ENCODE measurements at regions not wholly inside any gene's neighbourhood (a gene's known extent, or its start where the extent isn't known, plus 50 kb on each side); places are given as distances from the start of the nearest gene placed in this dataset.
A peak's percentile ranks its signal among the peaks of the same experiment; 100 is the strongest.

DNA sequence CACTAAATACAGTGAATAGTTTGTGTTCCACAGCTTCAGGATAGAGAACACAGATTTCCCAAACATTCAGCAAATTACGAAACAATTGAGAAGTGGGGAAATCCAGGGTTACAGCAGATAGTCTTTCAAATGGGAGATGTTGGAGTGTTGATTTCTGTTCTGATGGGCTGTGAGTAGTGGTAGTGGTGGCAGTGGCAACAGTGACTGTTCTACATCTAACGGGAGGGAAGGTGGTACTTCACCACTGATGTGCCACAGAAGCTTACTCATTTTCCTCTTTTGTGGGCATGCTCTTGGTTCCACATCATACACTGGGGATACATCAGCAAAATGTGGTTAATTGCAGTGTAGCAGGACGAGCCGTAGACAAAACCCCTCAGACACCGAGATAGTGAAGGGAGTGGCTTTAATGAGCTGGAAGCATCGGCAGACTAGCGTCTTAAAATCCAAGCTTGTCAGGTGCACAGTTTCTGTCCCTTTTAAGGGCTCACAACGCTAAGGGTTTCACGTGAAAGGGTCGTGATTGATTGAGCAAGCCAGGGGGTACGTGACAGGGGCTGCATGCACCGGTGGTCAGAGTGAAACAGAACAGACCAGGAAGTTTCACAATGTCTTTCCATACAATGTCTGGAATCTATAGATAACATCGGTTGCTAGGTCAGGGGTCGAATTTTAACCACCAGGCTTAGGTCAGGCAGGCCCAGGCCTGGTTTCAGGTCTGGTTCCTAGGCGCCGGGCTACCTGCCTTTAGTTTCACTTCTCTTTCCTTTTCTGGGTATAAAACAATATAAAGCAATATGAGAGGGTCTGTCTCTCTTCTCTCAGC lies 330.6 kb upstream of the FBXO33 start (continued):
- TF ChIP-seq, protein P1, sequence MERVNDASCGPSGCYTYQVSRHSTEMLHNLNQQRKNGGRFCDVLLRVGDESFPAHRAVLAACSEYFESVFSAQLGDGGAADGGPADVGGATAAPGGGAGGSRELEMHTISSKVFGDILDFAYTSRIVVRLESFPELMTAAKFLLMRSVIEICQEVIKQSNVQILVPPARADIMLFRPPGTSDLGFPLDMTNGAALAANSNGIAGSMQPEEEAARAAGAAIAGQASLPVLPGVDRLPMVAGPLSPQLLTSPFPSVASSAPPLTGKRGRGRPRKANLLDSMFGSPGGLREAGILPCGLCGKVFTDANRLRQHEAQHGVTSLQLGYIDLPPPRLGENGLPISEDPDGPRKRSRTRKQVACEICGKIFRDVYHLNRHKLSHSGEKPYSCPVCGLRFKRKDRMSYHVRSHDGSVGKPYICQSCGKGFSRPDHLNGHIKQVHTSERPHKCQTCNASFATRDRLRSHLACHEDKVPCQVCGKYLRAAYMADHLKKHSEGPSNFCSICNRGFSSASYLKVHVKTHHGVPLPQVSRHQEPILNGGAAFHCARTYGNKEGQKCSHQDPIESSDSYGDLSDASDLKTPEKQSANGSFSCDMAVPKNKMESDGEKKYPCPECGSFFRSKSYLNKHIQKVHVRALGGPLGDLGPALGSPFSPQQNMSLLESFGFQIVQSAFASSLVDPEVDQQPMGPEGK (CRISPR knock-in tag; IDR thresholded peaks at IDR 0.05): peak; percentile 52; the same call in 1 of the 2 replicates
- TF ChIP-seq, protein P2, sequence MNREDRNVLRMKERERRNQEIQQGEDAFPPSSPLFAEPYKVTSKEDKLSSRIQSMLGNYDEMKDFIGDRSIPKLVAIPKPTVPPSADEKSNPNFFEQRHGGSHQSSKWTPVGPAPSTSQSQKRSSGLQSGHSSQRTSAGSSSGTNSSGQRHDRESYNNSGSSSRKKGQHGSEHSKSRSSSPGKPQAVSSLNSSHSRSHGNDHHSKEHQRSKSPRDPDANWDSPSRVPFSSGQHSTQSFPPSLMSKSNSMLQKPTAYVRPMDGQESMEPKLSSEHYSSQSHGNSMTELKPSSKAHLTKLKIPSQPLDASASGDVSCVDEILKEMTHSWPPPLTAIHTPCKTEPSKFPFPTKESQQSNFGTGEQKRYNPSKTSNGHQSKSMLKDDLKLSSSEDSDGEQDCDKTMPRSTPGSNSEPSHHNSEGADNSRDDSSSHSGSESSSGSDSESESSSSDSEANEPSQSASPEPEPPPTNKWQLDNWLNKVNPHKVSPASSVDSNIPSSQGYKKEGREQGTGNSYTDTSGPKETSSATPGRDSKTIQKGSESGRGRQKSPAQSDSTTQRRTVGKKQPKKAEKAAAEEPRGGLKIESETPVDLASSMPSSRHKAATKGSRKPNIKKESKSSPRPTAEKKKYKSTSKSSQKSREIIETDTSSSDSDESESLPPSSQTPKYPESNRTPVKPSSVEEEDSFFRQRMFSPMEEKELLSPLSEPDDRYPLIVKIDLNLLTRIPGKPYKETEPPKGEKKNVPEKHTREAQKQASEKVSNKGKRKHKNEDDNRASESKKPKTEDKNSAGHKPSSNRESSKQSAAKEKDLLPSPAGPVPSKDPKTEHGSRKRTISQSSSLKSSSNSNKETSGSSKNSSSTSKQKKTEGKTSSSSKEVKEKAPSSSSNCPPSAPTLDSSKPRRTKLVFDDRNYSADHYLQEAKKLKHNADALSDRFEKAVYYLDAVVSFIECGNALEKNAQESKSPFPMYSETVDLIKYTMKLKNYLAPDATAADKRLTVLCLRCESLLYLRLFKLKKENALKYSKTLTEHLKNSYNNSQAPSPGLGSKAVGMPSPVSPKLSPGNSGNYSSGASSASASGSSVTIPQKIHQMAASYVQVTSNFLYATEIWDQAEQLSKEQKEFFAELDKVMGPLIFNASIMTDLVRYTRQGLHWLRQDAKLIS (CRISPR knock-in tag; IDR thresholded peaks at IDR 0.05): no peak
- TF ChIP-seq, protein P3, sequence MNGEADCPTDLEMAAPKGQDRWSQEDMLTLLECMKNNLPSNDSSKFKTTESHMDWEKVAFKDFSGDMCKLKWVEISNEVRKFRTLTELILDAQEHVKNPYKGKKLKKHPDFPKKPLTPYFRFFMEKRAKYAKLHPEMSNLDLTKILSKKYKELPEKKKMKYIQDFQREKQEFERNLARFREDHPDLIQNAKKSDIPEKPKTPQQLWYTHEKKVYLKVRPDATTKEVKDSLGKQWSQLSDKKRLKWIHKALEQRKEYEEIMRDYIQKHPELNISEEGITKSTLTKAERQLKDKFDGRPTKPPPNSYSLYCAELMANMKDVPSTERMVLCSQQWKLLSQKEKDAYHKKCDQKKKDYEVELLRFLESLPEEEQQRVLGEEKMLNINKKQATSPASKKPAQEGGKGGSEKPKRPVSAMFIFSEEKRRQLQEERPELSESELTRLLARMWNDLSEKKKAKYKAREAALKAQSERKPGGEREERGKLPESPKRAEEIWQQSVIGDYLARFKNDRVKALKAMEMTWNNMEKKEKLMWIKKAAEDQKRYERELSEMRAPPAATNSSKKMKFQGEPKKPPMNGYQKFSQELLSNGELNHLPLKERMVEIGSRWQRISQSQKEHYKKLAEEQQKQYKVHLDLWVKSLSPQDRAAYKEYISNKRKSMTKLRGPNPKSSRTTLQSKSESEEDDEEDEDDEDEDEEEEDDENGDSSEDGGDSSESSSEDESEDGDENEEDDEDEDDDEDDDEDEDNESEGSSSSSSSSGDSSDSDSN (CRISPR knock-in tag; IDR thresholded peaks at IDR 0.05): no peak; the same call in none of the 2 replicates
- TF ChIP-seq KAT2B (IDR thresholded peaks at IDR 0.05; ENCODE audit: borderline replicate concordance, low read depth, low read length): no peak
- TF ChIP-seq ZFP1 (CRISPR knock-in tag; IDR thresholded peaks at IDR 0.05): peak; percentile 71; the same call in 1 of the 2 replicates
- no peak for TF ChIP-seq CHD2 (IDR thresholded peaks at IDR 0.05; ENCODE audit: low read depth, low read length)
- TF ChIP-seq TAF15 (IDR thresholded peaks at IDR 0.05; ENCODE audit: low read depth, low read length, poor library complexity, severe bottlenecking): no peak
- TF ChIP-seq, protein P4, sequence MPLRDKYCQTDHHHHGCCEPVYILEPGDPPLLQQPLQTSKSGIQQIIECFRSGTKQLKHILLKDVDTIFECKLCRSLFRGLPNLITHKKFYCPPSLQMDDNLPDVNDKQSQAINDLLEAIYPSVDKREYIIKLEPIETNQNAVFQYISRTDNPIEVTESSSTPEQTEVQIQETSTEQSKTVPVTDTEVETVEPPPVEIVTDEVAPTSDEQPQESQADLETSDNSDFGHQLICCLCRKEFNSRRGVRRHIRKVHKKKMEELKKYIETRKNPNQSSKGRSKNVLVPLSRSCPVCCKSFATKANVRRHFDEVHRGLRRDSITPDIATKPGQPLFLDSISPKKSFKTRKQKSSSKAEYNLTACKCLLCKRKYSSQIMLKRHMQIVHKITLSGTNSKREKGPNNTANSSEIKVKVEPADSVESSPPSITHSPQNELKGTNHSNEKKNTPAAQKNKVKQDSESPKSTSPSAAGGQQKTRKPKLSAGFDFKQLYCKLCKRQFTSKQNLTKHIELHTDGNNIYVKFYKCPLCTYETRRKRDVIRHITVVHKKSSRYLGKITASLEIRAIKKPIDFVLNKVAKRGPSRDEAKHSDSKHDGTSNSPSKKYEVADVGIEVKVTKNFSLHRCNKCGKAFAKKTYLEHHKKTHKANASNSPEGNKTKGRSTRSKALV (CRISPR knock-in tag; IDR thresholded peaks at IDR 0.05): peak; percentile 81; the same call in 1 of the 2 replicates
- peak; percentile 80; the same call in 1 of the 2 replicates for TF ChIP-seq ZIK1 (CRISPR knock-in tag; IDR thresholded peaks at IDR 0.05; ENCODE audit: borderline replicate concordance, low read depth)
- peak; percentile 95 for TF ChIP-seq ZNF33A (CRISPR knock-in tag; IDR thresholded peaks at IDR 0.05; ENCODE audit: borderline replicate concordance)
- no peak for TF ChIP-seq IKZF4 (CRISPR knock-in tag; IDR thresholded peaks at IDR 0.05; ENCODE audit: borderline replicate concordance, low read depth, not compliant biosample characterization)
- TF ChIP-seq KLF16 (CRISPR knock-in tag; IDR thresholded peaks at IDR 0.05): peak in 1 of 2 experiments; percentile 90; a peak in 2 of 4 replicates
- peak; percentile 99 for TF ChIP-seq RELA (CRISPR knock-in tag; IDR thresholded peaks at IDR 0.05)
- TF ChIP-seq PTBP1 (IDR thresholded peaks at IDR 0.05; ENCODE audit: low read depth, low read length, poor library complexity, severe bottlenecking): no peak
- peak; percentile 80 for TF ChIP-seq RBAK (CRISPR knock-in tag; IDR thresholded peaks at IDR 0.05)

All from HepG2 (cell line).